Fibroblast of mammary gland (primary cell): ENCODE measurements at regions not wholly inside any gene's neighbourhood (a gene's known extent, or its start where the extent isn't known, plus 50 kb on each side); places are given as distances from the start of the nearest gene placed in this dataset.

ENCODE experiments used
- DNase-seq: peaks from one replicate; pipeline ENCODE4 v3.0.0-alpha.2; 2010; ENCODE audit warnings: low read depth
- H3K4me3 ChIP-seq: 2 replicates; pipeline ENCODE4 v1.5.1; 2011; ENCODE audit warnings: low read depth, mild to moderate bottlenecking, low read length, moderate library complexity; ENCODE audit not compliant: control insufficient read depth
- TF ChIP-seq, protein P1 (sequence below): conservative IDR thresholded peaks from 2 replicates; pipeline ENCODE4 v1.5.1; 2011; ENCODE audit warnings: low read depth, low read length, inconsistent platforms; ENCODE audit not compliant: control insufficient read depth, insufficient read depth

DNA sequence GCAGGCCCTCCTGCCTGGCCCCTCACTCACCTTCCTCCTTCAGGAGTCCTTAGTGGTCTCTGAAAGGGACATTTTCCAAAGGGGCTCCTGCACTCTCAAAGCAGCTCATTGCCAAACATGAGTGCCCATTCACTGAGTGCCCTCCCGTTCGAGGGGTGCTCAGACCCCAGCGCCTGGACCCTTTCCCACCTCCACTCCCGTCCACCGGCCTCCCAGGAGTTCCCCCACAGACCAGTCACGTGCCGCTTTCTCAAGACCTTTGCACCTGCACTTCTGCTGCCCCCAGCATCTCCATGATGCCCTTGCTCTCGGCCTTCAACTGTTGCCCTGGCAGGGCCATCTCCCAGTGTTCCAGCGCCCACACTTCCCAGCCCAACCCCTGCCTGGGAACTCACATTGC is 89.5 kb downstream of the ADRA2C start:
- H3K4me3 ChIP-seq: no peak overlapping the region
- DNase-seq: no peak
- TF ChIP-seq, protein P1, sequence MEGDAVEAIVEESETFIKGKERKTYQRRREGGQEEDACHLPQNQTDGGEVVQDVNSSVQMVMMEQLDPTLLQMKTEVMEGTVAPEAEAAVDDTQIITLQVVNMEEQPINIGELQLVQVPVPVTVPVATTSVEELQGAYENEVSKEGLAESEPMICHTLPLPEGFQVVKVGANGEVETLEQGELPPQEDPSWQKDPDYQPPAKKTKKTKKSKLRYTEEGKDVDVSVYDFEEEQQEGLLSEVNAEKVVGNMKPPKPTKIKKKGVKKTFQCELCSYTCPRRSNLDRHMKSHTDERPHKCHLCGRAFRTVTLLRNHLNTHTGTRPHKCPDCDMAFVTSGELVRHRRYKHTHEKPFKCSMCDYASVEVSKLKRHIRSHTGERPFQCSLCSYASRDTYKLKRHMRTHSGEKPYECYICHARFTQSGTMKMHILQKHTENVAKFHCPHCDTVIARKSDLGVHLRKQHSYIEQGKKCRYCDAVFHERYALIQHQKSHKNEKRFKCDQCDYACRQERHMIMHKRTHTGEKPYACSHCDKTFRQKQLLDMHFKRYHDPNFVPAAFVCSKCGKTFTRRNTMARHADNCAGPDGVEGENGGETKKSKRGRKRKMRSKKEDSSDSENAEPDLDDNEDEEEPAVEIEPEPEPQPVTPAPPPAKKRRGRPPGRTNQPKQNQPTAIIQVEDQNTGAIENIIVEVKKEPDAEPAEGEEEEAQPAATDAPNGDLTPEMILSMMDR: no peak

DNA sequence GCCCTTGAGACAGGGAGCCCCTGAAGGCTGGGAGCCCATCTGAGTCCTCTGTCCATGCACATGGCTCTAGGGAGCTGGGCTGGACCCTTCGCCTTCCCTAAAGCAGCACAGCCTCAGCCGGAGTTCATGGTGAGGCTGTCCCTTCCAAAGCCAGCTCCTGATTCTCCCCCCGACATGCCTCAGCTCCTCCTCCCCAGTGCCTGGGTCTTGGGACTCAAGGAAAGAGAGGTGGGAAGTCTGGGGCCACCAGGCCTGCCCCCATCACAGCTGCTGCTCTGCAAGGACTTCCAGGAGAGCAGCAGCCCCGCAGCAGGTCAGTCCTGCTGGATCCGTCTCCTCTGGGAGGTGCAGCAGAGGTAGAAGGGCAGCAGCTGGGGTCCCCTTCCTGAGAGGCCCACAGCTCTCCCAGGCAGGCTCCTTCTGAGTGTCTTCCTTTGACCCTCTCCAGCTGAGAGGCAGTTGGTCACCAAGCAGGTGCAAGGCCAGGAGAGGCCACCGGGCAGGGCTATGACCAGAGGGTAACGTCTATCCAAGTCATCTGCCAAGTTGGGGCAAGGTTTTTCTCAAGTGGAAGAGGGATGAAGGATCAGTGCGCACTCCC is 90.5 kb downstream of the ADRA2C start:
- H3K4me3 ChIP-seq: no peak overlapping the region
- TF ChIP-seq, protein P1: no peak
- no peak for DNase-seq

DNA sequence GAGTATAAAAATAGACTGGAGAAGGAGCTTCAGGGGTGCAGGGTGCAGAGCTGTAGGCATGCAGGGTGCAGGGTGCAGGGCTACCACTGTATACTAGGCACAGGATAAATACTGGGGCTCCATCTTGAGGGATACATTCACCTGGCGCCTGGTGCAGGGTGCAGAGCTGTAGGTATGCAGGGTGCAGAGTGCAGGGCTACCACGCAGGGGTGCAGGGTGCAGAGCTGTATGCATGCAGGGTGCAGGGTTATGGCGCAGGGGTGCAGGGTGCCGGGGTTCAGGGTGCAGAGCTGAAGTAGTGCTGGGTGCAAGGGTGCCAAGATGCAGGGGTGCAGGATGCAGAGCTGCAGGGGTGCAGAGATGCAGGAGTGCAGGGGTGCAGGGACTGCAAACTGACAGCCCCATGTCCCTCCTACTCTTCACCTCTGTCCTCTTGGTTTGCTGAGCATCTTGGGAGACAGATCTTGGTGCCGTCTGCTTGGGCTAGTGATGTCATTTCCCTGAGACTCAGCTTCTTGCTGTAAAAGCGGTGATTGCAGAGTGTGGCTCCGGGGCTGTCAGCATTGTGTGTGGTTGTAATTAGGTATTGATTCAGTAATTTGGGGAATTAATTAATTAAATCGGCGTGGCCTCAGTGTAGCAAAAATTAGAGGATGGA is 91.2 kb downstream of the ADRA2C start:
- TF ChIP-seq, protein P1: no peak
- H3K4me3 ChIP-seq: no peak overlapping the region

DNA sequence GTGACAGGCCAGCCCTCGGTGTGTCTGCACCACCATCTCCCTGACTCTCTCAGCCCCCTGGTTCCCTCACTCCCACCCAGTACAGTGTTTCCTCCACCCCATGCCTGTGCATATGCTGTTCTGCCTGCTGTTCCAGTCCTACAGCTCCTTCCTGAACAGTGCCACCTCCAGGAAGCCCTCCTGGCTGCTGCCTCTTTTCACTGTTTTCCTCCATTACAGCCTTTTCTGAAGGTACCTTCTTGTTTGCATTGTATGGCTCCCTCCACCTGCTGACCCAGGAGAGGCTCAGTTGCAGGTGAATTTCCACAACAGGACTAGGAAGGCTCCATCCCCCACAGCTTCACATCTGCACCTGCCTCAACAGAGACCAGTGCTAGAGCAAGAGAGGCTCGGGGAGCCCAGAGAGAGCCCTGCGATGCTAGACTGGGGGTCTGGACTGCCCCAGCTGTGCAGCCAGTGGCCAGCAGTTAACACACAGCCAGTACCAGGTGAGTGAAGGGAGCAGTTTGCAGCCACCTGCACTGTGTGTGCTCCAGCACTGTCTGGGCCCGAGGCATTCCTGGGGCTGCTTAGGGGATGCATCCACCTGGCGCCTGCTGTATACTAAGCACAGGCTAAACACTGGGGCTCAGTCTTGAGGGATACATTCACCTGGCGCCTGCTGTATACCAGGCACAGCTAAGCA is 92.0 kb downstream of the ADRA2C start:
- H3K4me3 ChIP-seq: no peak overlapping the region
- TF ChIP-seq, protein P1: no peak
- DNase-seq: no peak

More for the DNA sequence above, 91.2 kb downstream of the ADRA2C start:
- no peak for DNase-seq

DNA sequence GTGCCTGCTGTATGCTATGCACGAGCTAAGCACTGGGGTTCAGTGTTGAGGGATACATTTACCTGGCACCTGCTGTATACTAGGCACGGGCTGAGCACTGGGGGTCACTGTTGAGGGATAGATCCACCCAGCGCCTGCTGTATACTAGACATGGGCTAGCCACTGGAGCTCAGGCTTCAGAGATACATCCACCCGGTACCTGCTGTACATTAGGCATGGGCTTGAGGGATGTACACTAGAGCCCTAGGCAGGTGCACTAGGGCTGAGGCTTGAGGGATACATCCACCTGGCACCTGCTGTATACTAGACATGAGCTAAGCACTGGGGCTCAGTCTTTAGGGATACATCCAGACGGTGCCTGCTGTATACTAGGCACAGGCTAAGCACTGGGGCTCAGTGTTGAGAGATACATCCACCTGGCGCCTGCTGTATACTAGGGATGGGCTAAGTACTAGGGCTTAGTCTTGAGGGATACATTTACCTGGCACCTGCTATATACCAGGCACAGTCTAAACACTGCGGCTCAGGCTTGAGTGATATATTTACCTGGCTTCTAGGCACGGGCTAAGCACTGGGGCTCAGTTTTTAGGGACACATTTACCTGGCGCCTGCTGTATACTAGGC is 92.7 kb downstream of the ADRA2C start:
- DNase-seq: no peak
- H3K4me3 ChIP-seq: no peak overlapping the region
- TF ChIP-seq, protein P1: no peak

DNA sequence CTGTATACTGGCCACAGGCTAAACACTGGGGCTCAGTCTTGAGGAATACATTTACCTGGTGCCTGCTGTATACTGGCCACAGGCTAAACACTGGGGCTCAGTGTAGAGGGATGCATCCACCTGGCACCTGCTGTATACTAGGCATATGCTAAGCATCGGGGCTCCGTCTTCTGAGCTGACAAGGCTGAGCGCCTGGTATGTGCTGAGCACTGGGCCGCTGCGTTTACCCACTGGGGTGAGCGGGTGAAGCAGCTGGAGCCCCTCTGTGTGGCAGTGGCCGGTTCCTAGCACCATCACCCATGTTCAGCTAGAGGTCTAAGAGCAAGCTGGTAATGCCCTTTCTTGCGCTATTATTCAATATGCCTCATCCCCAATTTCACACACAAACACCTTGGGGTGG is 93.4 kb downstream of the ADRA2C start:
- DNase-seq: no peak
- TF ChIP-seq, protein P1: no peak
- no peak overlapping the region for H3K4me3 ChIP-seq
